Gastroesophageal sphincter (tissue), 3 donors: ENCODE measurements at regions not wholly inside any gene's neighbourhood (a gene's known extent, or its start where the extent isn't known, plus 50 kb on each side); places are given as distances from the start of the nearest gene placed in this dataset.

Source experiments
- EP300 ChIP-seq: sonication (generic); formaldehyde crosslinking; IDR thresholded peaks from one replicate; pipeline ENCODE4 v1.6.1; 2017; ENCODE audit warnings: antibody characterized with exemption, mild to moderate bottlenecking
- POLR2A ChIP-seq, 2 donors: fragments of 450-650 bp; IDR thresholded peaks; one replicate each; pipeline ENCODE4 v1.6.1; 2017; ENCODE audit warnings: antibody characterized with exemption in 2 of 2, mild to moderate bottlenecking in 2 of 2, moderate library complexity in 1 of 2
- TF ChIP-seq, protein P1 (sequence below), 4 experiments: fragments of 200-600 bp in 2 of 4; fragments of 450-650 bp in 2 of 4; sonication (generic) in 1 of 4; IDR thresholded peaks; one replicate each; pipeline ENCODE4 v1.5.1; 2017 to 2019; ENCODE audit warnings: antibody characterized with exemption in 4 of 4, mild to moderate bottlenecking in 2 of 4, moderate library complexity in 2 of 4

DNA sequence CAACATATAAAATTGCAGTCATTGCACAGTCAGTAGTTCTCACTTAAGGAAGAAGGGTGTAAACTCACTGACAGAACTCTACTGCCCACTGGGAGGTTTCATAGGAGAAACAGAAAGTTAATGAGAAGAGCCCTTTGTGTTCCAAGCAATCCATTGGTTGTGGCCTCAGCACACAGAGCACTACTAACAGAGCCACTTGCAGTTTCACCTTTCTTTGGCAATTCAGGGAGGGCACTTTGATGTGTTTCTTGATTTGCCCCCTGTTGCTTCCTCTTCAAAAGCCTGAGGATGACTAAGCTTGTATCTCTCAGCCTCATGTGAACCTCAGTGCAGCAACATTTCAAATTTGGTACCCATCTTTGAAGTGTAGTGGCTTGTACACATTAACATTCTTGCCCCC lies 409.4 kb downstream of the DMRTA1 start:
- TF ChIP-seq, protein P1, sequence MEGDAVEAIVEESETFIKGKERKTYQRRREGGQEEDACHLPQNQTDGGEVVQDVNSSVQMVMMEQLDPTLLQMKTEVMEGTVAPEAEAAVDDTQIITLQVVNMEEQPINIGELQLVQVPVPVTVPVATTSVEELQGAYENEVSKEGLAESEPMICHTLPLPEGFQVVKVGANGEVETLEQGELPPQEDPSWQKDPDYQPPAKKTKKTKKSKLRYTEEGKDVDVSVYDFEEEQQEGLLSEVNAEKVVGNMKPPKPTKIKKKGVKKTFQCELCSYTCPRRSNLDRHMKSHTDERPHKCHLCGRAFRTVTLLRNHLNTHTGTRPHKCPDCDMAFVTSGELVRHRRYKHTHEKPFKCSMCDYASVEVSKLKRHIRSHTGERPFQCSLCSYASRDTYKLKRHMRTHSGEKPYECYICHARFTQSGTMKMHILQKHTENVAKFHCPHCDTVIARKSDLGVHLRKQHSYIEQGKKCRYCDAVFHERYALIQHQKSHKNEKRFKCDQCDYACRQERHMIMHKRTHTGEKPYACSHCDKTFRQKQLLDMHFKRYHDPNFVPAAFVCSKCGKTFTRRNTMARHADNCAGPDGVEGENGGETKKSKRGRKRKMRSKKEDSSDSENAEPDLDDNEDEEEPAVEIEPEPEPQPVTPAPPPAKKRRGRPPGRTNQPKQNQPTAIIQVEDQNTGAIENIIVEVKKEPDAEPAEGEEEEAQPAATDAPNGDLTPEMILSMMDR (IDR thresholded peaks at IDR 0.05): no peak
- TF ChIP-seq EP300 (no peak), POLR2A (IDR thresholded peaks at IDR 0.05) (no peak)
